SJSA1 (cell line): ENCODE measurements at regions not wholly inside any gene's neighbourhood (a gene's known extent, or its start where the extent isn't known, plus 50 kb on each side); places are given as distances from the start of the nearest gene placed in this dataset.

Experiments used
- DNase-seq, 2 experiments: peaks; one replicate each; pipeline ENCODE4 v3.0.0-alpha.2; 2015 to 2020; ENCODE audit warnings: low spot score in 2 of 2, low read depth in 1 of 2
- H3K27ac ChIP-seq: fragments of 250-450 bp; sonication (Bioruptor Pico); 2 replicates; pipeline ENCODE4 v1.5.1; 2020; ENCODE audit warnings: mild to moderate bottlenecking, moderate library complexity
- H3K27me3 ChIP-seq: fragments of 250-450 bp; sonication (Bioruptor Pico); replicated peaks from 2 replicates; pipeline ENCODE4 v1.5.1; 2020; ENCODE audit warnings: mild to moderate bottlenecking, moderate library complexity
- H3K36me3 ChIP-seq: fragments of 250-450 bp; sonication (Bioruptor Pico); 2 replicates; pipeline ENCODE4 v1.5.1; 2020; ENCODE audit warnings: mild to moderate bottlenecking
- H3K4me1 ChIP-seq: fragments of 250-450 bp; sonication (Bioruptor Pico); replicated peaks from 2 replicates; pipeline ENCODE4 v1.6.1; 2021; ENCODE audit warnings: mild to moderate bottlenecking
- H3K4me3 ChIP-seq: fragments of 250-450 bp; sonication (Bioruptor Pico); 2 replicates; pipeline ENCODE4 v1.5.1; 2020; ENCODE audit warnings: mild to moderate bottlenecking
- H3K9me3 ChIP-seq: fragments of 250-450 bp; sonication (Bioruptor Pico); replicated peaks from 2 replicates; pipeline ENCODE4 v1.5.1; 2020; ENCODE audit warnings: mild to moderate bottlenecking

GRCh38 chr3:168654700-168655099 lies 559.0 kb upstream of the GOLIM4 start:
- Histone ChIP-seq H3K27ac (no peak overlapping the region), H3K4me1 (no peaks in the 10 kb centered on the region), H3K4me3 (no peak overlapping the region), H3K36me3 (no peaks in the 10 kb centered on the region), H3K9me3 (no peaks in the 10 kb centered on the region), H3K27me3 (no peaks in the 10 kb centered on the region)
- no peak for DNase-seq

- Histone ChIP-seq H3K4me3 (no peak overlapping the region), H3K27ac (no peak overlapping the region), H3K9me3 (no peaks in the 10 kb centered on the region), H3K36me3 (no peaks in the 10 kb centered on the region), H3K4me1 (no peaks in the 10 kb centered on the region), H3K27me3 (no peaks in the 10 kb centered on the region)
- no peak for DNase-seq
Observed at GRCh38 chr3:168653255-168653654, 557.5 kb upstream of the GOLIM4 start.

GRCh38 chr3:168648321-168648720 lies 552.6 kb upstream of the GOLIM4 start:
- Histone ChIP-seq H3K27ac (no peak overlapping the region), H3K4me3 (no peak overlapping the region), H3K9me3 (no peaks in the 10 kb centered on the region), H3K36me3 (no peaks in the 10 kb centered on the region), H3K4me1 (no peaks in the 10 kb centered on the region), H3K27me3 (no peaks in the 10 kb centered on the region)
- DNase-seq, result no peak

GRCh38 chr3:168647582-168647981 lies 551.9 kb upstream of the GOLIM4 start:
- Histone ChIP-seq H3K27me3 (no peaks in the 10 kb centered on the region), H3K4me1 (no peaks in the 10 kb centered on the region), H3K4me3 (no peak overlapping the region), H3K36me3 (no peaks in the 10 kb centered on the region), H3K27ac (no peak overlapping the region), H3K9me3 (no peaks in the 10 kb centered on the region)
- DNase-seq, result no peak

- no peaks in the 10 kb centered on the region for H3K36me3 ChIP-seq
- no peaks in the 10 kb centered on the region for H3K4me1 ChIP-seq
- no peak for DNase-seq
Observed at GRCh38 chr3:168645180-168645579, 549.5 kb upstream of the GOLIM4 start.

GRCh38 chr3:168628549-168628948 lies 532.8 kb upstream of the GOLIM4 start:
- H3K27ac ChIP-seq, result no peak overlapping the region
- no peaks in the 10 kb centered on the region for H3K27me3 ChIP-seq
- no peaks in the 10 kb centered on the region for H3K4me1 ChIP-seq
- no peaks in the 10 kb centered on the region for H3K9me3 ChIP-seq
- DNase-seq, result no peak
- no peaks in the 10 kb centered on the region for H3K36me3 ChIP-seq
- no peak overlapping the region for H3K4me3 ChIP-seq

More at GRCh38 chr3:168645180-168645579, 549.5 kb upstream of the GOLIM4 start:
- Histone ChIP-seq H3K9me3 (no peaks in the 10 kb centered on the region), H3K27ac (no peak overlapping the region), H3K4me3 (no peak overlapping the region), H3K27me3 (no peaks in the 10 kb centered on the region)

GRCh38 chr3:168625477-168625876 lies 529.8 kb upstream of the GOLIM4 start:
- no peak overlapping the region for H3K4me3 ChIP-seq
- no peak for DNase-seq
- no peaks in the 10 kb centered on the region for H3K9me3 ChIP-seq
- H3K27me3 ChIP-seq, result no peaks in the 10 kb centered on the region
- no peak overlapping the region for H3K27ac ChIP-seq
- no peaks in the 10 kb centered on the region for H3K4me1 ChIP-seq
- no peaks in the 10 kb centered on the region for H3K36me3 ChIP-seq

GRCh38 chr3:168624892-168625448 lies 529.2 kb upstream of the GOLIM4 start:
- no peak overlapping the region for H3K4me3 ChIP-seq
- no peak overlapping the region for H3K27ac ChIP-seq
- no peaks in the 10 kb centered on the region for H3K27me3 ChIP-seq
- H3K9me3 ChIP-seq, result no peaks in the 10 kb centered on the region
- no peak for DNase-seq
- no peaks in the 10 kb centered on the region for H3K4me1 ChIP-seq
- no peaks in the 10 kb centered on the region for H3K36me3 ChIP-seq

- no peak overlapping the region for H3K4me3 ChIP-seq
- no peak for DNase-seq
- H3K27ac ChIP-seq, result no peak overlapping the region
- no peaks in the 10 kb centered on the region for H3K36me3 ChIP-seq
- H3K27me3 ChIP-seq, result no peaks in the 10 kb centered on the region
- no peaks in the 10 kb centered on the region for H3K9me3 ChIP-seq
- no peaks in the 10 kb centered on the region for H3K4me1 ChIP-seq
Observed at GRCh38 chr3:168624195-168624594, 528.5 kb upstream of the GOLIM4 start.

- no peak overlapping the region for H3K27ac ChIP-seq
- no peak overlapping the region for H3K4me3 ChIP-seq
- H3K27me3 ChIP-seq, result no peaks in the 10 kb centered on the region; the same call in 1 of the 2 replicates
- no peaks in the 10 kb centered on the region for H3K36me3 ChIP-seq
- no peaks in the 10 kb centered on the region for H3K4me1 ChIP-seq
- DNase-seq, result no peak
- H3K9me3 ChIP-seq, result no peaks in the 10 kb centered on the region
Observed at GRCh38 chr3:168622795-168623194, 527.1 kb upstream of the GOLIM4 start.

- Histone ChIP-seq H3K36me3 (no peaks in the 10 kb centered on the region), H3K4me3 (no peak overlapping the region), H3K27ac (no peak overlapping the region), H3K9me3 (no peaks in the 10 kb centered on the region), H3K4me1 (no peaks in the 10 kb centered on the region), H3K27me3 (no peaks in the 10 kb centered on the region; the same call in 1 of the 2 replicates)
- no peak for DNase-seq
Observed at GRCh38 chr3:168620854-168621253, 525.1 kb upstream of the GOLIM4 start.

- Histone ChIP-seq H3K36me3 (no peaks in the 10 kb centered on the region), H3K4me1 (no peaks in the 10 kb centered on the region), H3K27ac (no peak overlapping the region), H3K9me3 (no peaks in the 10 kb centered on the region), H3K4me3 (no peak overlapping the region), H3K27me3 (no peaks in the 10 kb centered on the region; the same call in 1 of the 2 replicates)
- no peak for DNase-seq
Observed at GRCh38 chr3:168618827-168619470, 523.2 kb upstream of the GOLIM4 start.

- Histone ChIP-seq H3K9me3 (no peaks in the 10 kb centered on the region), H3K27ac (no peak overlapping the region), H3K4me1 (no peaks in the 10 kb centered on the region), H3K4me3 (no peak overlapping the region), H3K27me3 (no peaks in the 10 kb centered on the region; the same call in 1 of the 2 replicates), H3K36me3 (no peaks in the 10 kb centered on the region)
- no peak for DNase-seq
Observed at GRCh38 chr3:168617658-168618057, 521.9 kb upstream of the GOLIM4 start.

GRCh38 chr3:168616915-168617314 lies 521.2 kb upstream of the GOLIM4 start:
- no peaks in the 10 kb centered on the region for H3K9me3 ChIP-seq
- H3K4me1 ChIP-seq, result no peaks in the 10 kb centered on the region
- H3K4me3 ChIP-seq, result no peak overlapping the region
- H3K36me3 ChIP-seq, result no peaks in the 10 kb centered on the region
- H3K27me3 ChIP-seq, result no peaks in the 10 kb centered on the region; the same call in 1 of the 2 replicates
- DNase-seq, result no peak
- H3K27ac ChIP-seq, result no peak overlapping the region
